LNCAP (cell line): ENCODE measurements at regions not wholly inside any gene's neighbourhood (a gene's known extent, or its start where the extent isn't known, plus 50 kb on each side); places are given as distances from the start of the nearest gene placed in this dataset.

Experiments
- TF ChIP-seq, protein P1 (sequence below): fragments of 450-650 bp; IDR thresholded peaks from 2 replicates; pipeline ENCODE4 v1.5.1; 2017; ENCODE audit warnings: mild to moderate bottlenecking

DNA sequence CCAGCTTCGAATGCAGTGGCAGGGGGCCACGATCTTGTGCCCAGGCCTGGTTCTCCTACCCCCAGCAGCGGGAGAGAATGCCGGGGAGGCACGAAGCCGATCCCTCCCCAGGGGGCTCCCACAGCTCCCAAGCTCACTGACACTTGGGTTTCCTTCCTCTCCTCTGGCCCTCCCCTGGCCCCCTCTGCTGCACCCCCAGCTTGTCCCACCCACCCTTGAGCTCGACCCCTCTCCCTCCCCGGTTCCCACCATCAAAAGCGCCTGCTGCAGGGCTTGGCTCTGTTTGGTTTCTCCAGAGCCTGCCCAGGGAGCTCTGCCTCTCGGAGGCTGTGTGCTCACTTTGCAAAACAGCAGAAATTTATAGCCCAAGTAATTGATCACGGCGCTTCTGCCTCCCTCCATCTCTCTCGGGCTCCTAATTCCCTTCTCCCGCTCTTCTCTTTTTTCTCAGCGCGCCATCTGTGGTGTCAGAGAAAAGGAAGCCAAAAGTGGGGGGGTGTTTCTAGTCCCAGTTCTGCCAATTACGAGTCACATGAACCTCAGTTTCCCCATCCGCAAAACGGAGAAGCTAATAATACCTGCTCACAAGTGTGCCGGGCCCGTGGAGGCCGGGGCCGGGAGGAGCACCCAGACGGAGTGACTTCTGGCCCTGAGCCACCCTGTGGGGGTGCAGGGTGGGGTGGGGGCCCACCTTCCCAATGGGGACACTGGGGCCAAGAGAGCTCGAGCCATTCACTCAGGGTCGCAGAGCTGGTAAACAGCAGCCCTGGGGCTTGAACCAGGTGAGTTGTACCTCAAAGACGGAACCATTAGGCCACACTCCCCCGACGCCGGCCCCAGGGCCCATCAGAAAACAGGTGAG lies 141.2 kb upstream of the IER5L start:
- TF ChIP-seq, protein P1, sequence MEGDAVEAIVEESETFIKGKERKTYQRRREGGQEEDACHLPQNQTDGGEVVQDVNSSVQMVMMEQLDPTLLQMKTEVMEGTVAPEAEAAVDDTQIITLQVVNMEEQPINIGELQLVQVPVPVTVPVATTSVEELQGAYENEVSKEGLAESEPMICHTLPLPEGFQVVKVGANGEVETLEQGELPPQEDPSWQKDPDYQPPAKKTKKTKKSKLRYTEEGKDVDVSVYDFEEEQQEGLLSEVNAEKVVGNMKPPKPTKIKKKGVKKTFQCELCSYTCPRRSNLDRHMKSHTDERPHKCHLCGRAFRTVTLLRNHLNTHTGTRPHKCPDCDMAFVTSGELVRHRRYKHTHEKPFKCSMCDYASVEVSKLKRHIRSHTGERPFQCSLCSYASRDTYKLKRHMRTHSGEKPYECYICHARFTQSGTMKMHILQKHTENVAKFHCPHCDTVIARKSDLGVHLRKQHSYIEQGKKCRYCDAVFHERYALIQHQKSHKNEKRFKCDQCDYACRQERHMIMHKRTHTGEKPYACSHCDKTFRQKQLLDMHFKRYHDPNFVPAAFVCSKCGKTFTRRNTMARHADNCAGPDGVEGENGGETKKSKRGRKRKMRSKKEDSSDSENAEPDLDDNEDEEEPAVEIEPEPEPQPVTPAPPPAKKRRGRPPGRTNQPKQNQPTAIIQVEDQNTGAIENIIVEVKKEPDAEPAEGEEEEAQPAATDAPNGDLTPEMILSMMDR: no peak

DNA sequence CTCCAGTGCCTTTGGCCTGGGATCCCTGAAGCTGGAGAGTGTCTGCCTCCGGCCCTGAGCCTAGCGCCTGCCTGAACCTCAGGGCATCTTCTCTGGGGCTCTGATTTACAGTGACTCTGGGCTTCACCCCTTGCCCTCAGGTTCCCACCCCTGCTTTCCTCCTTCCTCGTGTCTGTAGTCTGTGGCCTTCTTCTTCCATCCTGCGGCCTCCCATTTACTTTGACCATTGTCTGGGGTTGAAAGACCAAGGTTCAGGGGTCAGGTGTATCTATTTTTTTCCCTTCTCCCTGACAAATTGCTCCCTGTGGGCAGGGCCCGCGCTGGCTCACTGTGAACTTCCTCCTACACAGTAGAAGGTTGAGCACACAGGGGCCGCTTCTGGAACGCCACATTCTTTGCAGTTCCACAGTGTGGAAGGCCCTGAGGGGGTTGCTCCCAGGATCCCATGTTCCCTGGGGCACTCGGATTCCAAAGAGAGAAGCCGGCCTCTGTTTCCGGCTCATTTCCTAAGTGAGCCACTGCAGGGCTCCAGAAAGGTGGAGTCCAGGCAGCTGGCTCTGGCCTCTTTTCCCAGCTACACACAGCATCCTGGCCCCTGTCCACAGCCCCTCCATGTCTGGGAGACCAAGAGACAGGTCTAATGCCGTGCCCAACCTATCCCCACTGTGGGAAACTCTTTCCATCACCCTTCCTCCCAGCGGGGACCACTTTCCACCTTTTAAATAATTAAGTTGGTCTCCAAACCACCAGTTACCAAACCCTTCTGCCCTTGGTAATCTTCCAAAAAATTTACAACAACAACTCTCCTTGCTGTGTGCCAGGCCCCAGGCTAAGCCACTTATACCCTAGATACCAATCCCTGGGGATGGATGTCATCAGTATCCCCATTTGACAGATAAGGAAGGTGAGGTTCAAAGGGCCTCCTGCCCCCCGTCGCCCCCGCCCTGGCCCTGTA lies 140.3 kb upstream of the IER5L start:
- TF ChIP-seq, protein P1: no peak

DNA sequence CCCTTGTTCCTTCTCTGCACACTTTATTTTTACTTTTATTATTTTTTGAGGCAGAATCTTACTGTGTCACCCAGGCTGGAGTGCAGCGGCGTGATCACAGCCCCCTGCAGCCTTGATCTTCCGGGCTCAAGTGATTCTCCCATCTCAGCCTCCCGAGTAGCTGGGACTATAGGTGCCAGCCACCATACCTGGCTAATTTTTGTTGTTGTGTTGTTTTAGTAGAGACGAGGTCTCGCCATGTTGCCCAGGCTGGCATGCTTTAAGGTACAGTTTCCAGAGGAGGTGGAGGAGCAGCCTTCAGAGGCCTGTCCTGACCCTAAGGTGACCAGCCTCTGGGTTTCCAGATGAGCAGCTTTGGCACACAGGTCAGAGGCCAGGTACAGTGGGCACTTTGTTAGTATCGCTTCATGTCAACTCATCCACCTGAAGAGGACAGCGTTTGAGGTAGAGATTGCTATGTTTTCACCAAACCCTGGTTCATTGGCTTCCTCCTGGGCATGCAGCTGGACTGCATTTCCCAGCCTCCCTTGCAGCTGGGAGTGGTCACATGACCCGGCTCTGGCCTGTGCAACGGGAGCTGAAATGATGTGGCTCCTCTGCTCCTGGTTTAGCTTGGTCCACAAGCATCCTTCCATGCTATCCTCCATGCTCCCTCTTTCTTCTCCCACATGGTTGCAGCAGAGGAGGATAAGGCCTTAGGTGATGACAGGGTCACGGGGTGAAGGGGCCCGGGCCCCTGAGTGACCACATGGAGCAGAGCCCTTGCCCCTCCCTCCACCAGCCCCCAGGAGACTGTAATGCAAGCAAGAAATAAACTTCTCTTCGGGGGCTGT lies 139.3 kb upstream of the IER5L start:
- TF ChIP-seq, protein P1: no peak

GRCh38 chr9:129316281-129317030 lies 138.4 kb upstream of the IER5L start:
- TF ChIP-seq, protein P1: no peak

- TF ChIP-seq, protein P1: no peak
Measured at GRCh38 chr9:129313331-129313955, 135.4 kb upstream of the IER5L start.

- TF ChIP-seq, protein P1: no peak
Measured at GRCh38 chr9:129312251-129313122, 134.4 kb upstream of the IER5L start.
